A172 (cell line): ENCODE measurements at regions not wholly inside any gene's neighbourhood (a gene's known extent, or its start where the extent isn't known, plus 50 kb on each side); places are given as distances from the start of the nearest gene placed in this dataset.

Source experiments
- DNase-seq: peaks from one replicate; pipeline ENCODE4 v3.0.0-alpha.2; 2015; ENCODE audit warnings: low spot score

DNA sequence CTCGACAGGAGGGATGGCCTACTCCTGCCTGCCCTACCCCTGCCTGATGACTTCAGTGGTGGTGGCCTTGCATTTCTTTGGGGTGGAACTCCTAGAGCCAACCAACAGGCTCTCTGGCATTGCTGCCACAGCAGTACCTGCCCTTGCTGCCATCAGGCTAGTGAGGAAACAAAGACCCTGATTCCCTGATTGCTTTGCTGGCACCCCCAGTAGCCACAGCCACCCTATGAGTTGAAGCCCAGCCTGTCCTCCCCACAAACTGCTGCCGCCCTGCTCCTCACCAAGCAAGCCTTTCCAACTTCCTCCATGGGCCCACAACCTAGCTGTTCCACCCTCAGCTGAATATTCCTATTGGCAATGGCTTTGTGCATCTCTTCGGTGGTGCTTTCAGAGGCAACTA is 52.5 kb upstream of the KHDRBS2 start:
- DNase-seq, result no peak
